ENCODE measurements at regions not wholly inside any gene's neighbourhood (a gene's known extent, or its start where the extent isn't known, plus 50 kb on each side); places are given as distances from the start of the nearest gene placed in this dataset.
"Not testable (repeated sequence)": the region's sequence is repeated elsewhere in the genome, so short reads cannot be mapped to it uniquely, and the experiment has no call there.

DNA sequence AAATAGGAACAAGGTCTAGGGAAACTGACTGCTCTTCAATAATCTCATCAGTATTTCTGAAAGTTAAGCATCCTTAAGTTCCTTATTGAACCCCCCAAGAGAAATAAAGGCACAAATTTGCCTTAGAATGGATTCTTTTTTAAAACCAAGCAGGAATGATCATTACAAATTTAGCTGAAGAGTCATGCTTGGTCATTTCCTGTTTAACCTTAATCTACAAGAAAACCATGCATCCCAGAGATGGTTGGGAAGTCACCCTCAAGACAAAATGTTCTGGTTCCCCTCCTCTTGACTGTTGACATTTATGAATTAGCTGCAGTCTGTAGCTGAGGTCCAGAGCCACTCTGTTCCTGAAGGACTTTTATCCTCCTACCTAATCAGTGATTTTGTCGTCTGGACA is 291.8 kb upstream of the G2E3 start:
- peak; percentile 14 for DNase-seq

DNA sequence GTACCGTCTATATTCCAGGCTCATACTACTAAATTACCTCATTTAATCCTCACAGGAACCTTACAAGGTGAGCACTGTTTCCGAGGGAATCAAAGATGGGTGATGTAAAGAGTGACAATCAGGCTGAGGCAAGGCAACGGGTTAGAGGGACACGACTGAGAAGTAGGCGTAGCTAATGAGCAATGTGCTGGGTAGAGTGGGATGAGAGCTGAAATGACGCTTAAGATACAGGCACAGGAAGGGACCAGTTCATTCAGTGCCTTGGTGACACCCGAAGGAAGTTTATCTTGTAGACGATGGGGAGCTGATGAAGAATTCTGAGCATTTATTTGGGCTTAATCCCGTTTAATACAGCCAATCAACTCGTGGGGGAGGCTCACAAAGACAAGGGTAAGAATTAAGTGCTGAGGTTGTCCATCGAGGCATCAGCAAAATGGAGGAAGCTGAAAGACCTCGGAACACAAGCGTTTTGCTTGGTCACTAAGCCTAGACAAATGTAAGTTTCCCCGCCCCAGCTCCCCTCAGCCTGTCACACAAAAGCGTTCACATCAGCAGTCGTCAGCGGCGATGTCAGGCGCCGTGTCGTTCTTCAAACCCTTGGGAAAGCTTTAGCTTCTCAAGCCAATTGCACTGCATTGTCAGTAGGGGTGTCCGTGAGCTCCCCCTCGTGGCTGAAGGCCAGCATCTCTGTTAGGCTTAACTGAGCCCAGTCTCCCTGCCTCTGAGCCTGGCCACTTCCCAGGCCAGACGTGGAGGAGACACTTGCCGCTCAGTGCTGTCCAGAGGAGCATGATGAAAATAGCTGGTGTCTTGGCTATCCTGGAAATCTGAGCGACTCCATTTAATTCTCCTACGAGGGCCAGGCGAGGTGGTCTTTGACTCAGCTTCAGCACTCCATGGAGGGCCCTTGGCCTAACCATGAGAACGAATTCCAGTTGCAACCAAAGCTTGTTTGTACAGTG is 288.5 kb upstream of the G2E3 start:
- DNase-seq: peak; percentile 82

DNA sequence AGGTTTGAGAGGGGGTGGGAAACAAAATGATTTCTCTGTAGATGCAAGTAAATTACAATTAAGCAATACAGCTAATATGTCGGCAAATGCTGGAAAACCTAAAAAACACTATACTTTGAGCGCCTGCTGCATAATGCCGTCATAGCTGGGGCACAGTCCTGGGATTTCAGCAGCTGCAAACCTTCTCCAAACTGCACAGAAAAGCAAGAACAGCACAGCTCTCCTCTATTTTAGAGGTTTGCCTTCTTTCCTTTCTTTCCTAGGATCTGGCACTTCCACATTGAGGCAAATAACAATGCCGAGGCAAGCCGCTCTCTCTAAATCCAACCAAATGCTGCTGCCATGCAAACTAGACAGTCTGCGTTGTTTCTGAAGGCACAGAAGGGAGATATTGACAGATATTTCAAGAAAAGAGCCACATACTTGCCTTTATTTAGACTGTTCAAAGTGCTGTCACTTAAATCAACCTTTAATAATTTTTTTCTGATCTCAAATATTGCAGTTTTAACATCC is 287.1 kb upstream of the G2E3 start:
- no peak for DNase-seq

- no peak for DNase-seq
Measured at GRCh38 chr14:30272848-30273832, 285.8 kb upstream of the G2E3 start.

DNA sequence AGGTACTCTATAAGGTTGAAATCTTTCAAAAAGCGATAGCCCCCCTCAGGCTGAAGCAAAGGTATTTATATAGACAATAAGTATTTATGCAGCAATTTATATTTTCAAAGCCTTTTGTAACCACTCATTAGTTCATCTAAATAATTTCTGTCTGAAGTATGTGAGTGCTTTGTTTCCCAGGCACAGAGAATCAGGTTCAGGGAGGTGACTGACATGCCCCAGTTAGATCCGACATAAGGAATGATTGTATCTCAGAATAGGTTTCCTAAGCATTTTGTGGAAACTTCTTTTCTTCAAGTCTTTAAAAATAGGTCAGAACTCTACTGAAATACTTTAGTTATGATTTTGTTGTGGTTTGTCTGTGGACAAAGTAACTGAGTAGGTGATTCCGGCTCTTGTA is 283.4 kb upstream of the G2E3 start:
- no peak for DNase-seq

- no peak for DNase-seq
Measured at GRCh38 chr14:30277268-30277667, 281.7 kb upstream of the G2E3 start.

GRCh38 chr14:30278856-30279255 is 280.1 kb upstream of the G2E3 start:
- not testable (repeated sequence) for DNase-seq

DNA sequence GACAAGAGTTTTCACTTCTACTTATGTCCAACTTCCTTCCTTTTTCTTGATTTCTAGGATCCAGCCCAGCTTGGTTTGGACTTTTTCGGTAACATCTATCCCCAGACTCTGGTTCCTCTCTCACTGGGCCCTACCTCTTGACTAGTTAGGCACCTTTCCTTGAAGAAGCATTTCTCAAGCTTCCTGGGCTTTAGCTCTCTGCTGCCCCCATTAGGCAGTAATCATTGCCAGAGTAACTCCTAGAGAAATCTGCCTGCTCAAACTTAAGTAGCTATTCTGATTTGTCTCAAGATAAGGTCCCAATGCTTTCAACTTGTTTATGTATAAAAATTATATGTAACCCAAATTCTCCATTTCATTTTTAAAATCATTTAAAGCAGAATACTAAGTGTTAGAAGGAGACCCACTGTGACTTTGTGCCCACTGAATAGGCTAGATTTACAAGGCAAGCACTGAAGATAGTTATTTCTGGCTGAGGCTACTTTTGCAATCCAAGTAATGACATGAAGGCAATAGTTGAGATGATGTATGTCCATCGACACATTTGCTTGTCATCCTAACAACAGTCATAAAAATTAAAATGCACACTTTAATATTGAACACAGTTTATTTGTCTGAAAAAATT is 275.0 kb upstream of the G2E3 start:
- peak; percentile 14 for DNase-seq

DNA sequence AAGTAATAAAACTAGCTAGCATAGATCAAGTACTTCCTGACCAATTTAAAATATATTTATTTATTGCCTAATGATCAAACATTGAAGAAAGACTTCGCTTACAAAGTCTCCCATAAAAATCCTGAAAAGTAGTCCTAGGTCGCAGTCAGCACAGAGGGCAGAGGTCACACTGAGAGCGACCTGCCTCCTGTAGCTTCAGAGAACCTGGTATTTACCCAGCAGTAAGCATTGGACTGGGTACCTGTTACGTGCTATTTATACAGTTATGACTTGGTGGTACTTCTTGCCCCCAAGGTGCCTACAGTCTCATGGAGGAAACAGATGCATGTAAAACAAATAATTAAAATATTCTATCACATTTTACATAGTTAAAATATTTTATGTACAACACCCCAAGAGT is 274.1 kb upstream of the G2E3 start:
- no peak for DNase-seq

- DNase-seq: no peak
Measured at GRCh38 chr14:30287579-30288445, 271.1 kb upstream of the G2E3 start.

DNA sequence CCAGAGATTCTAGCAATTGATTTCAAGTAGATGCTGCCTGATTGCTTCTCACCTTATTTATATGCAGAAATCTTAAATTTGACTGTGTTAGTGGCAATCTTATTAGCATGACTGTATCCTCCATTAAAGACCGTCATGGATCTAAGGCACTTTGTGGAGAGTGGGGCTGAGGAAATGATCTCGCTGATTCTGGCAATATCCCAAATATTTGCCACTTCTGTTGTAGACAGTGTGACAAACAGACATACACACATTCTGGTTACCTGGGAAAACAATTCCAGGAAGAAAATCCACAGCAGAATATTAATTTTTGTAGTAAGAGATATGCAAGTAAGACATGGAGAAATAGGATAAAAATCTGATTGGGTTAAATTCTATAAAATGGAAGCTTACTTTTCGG is 269.0 kb upstream of the G2E3 start:
- no peak for DNase-seq

GRCh38 chr14:30291216-30291615 is 267.7 kb upstream of the G2E3 start:
- peak; percentile 15 for DNase-seq

DNA sequence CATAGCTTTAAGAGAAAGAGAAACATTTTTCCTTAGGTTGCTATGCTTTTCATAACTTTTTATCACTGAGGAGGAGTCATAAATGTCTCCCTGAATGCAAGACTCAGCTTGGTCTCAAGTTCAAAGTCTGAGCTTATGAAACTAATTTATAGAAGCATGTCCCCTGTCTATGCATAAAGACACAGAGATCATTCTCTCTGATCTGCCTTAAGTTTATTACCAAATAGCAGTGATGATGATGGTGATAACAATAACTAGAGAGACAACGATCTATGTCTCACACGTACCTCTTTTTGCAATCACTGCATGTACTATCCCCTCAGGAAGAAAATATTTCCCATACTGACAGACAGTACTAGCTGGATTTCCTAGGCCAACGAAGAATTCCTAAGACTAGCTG is 266.4 kb upstream of the G2E3 start:
- no peak for DNase-seq

- DNase-seq: no peak
Measured at GRCh38 chr14:30295980-30296379, 263.0 kb upstream of the G2E3 start.

GRCh38 chr14:30296931-30297405 is 262.0 kb upstream of the G2E3 start:
- no peak for DNase-seq

DNA sequence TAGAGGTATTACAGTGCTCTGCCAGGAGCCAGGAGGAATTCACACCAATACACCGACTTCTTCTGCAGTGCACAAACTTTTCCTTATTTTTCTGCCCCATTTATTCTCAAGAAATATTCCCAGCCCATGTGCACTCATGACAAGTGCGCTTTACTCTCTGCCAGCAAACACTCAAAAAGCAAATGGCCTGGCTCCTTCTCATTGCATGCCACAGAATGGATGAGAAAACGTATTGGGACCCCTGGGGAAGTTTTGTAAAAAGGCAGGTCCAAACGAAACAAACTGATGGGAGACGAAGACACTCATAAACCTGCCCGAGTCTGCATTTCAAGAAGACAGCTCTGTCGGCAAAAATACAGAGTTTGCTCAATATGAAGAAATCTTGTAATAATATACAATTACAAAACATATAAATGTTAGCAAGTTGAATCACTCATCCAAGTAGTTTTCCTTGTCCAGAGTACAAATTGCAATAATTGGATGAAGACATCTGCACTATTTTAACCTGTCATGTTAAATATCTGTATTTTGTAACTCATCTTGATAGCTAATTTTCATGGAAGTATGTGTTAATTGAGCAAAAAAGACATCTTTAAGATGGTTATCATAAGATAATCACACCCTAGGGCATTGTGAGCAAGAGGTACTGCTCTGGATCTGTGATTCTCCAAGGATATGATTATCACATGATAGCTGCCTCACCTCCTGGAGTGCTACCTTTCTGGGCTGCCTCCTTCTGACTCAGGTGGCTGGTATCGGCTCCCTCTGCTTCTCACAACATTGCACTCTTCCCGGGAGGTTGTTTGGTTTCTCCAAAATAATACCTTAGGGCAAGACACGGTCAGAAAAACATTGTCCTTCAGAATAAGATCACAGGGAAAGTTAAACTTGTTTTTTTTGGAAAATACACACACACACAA is 260.8 kb upstream of the G2E3 start:
- no peak for DNase-seq

DNA sequence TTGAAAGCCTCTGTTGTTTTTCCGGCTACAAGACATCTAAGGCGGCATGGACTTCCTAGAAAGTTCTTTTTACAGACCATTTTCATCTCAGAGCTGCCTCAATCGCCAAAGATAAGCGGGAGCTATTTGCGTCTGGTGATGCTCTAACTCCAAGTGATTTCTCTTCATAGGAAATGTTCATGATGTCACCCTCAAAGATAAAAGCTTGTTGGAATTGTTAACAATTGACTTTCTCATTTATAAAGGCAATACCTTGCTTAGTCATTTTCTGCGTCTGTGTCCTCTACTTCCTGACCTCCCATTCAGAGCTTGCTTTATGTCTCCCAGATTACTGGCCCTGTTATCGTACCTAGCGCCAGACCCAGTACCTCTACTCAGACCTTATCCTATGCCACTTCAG is 259.0 kb upstream of the G2E3 start:
- DNase-seq: no peak

DNA sequence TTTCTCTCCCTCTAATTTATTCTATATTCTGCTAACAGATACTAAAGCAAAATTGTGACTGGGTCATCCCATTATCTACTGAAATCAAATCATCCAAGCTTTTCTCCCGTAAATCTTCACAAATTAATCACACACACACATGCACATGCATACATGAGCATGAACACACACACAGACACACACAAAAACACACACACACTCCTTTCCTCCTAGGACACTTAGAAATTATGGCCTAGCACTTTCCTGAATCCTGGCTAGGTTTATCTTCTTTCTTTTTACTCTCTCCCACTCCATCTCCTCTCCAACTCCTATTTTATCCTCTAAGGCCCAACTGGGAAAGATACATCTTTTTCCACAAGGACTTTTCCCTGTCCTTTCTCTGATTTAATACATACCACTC is 255.6 kb upstream of the G2E3 start:
- DNase-seq: no peak

DNA sequence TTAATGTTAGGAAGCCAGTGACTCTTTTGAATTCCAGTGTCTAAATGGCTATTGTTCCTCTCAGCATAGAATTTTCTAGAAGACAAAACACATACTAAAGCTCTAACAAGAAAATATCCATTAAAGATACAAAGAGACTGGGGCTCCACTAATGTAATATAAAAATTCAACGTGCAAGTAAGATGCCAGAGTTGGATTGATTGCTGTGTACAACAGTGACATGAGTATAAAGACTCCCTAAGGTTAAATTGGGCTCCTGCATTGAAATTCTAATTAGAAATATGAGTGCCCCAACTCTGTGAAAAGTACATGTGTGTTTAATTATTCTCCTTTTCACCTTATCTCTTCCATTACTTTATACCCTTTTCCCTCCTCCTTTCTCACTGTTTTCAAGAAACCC is 253.6 kb upstream of the G2E3 start:
- DNase-seq: no peak

DNA sequence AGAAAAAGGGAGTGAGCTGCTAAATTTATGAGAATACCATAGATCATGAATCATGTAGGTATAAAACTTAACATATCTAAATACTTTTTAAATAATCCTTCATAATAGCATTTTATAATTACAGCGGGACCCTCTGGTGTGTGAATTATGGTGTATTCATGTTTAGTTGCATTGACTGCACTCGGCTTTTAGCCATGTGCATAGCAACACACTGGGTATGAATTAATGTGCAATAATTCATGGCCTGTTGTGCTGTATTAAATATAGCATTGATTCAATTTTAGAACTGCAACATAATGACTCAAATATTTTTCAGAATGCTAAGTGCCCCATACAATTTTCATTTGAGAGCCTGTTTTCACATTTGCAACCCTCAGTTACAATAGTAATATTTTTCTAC is 249.6 kb upstream of the G2E3 start:
- DNase-seq: no peak
